RWPE2 (cell line): ENCODE measurements at regions not wholly inside any gene's neighbourhood (a gene's known extent, or its start where the extent isn't known, plus 50 kb on each side); places are given as distances from the start of the nearest gene placed in this dataset.
"Not testable (repeated sequence)": the region's sequence is repeated elsewhere in the genome, so short reads cannot be mapped to it uniquely, and the experiment has no call there.

Experiments used
- ATAC-seq: fragments of 200-7000 bp; cut with Tn5 transposase; 3 replicates; pipeline ENCODE4 v1.9.1; 2021; ENCODE audit warnings: low read depth
- DNase-seq: peaks from one replicate; pipeline ENCODE4 v3.0.0-alpha.2; 2020; ENCODE audit warnings: low spot score
- H3K27ac ChIP-seq: fragments of 450-650 bp; 2 replicates; pipeline ENCODE4 v1.5.1; 2017; ENCODE audit warnings: mild to moderate bottlenecking; ENCODE audit not compliant: poor library complexity, severe bottlenecking
- H3K27me3 ChIP-seq: fragments of 250-450 bp; sonication (Bioruptor Pico); 2 replicates; pipeline ENCODE4 v1.5.1; 2021; ENCODE audit warnings: mild to moderate bottlenecking, moderate library complexity; ENCODE audit not compliant: insufficient read depth, poor library complexity, severe bottlenecking
- H3K36me3 ChIP-seq: fragments of 250-450 bp; sonication (Bioruptor Pico); 2 replicates; pipeline ENCODE4 v1.5.1; 2020; ENCODE audit warnings: low read depth, mild to moderate bottlenecking, moderate library complexity
- H3K4me1 ChIP-seq: fragments of 250-450 bp; sonication (Bioruptor Pico); 2 replicates; pipeline ENCODE4 v1.5.1; 2021; ENCODE audit warnings: mild to moderate bottlenecking, moderate library complexity; ENCODE audit not compliant: insufficient read depth, poor library complexity, severe bottlenecking
- H3K4me3 ChIP-seq: fragments of 250-450 bp; sonication (Bioruptor Pico); 2 replicates; pipeline ENCODE4 v1.5.1; 2021; ENCODE audit warnings: mild to moderate bottlenecking, moderate library complexity; ENCODE audit not compliant: severe bottlenecking
- H3K9me3 ChIP-seq: fragments of 250-450 bp; sonication (Bioruptor Pico); 2 replicates; pipeline ENCODE4 v1.5.1; 2021; ENCODE audit warnings: mild to moderate bottlenecking, moderate library complexity; ENCODE audit not compliant: severe bottlenecking
- TF ChIP-seq, protein P1 (sequence below): fragments of 450-650 bp; IDR thresholded peaks from one replicate; pipeline ENCODE4 v1.5.1; 2017; ENCODE audit warnings: mild to moderate bottlenecking, moderate library complexity; ENCODE audit not compliant: poor library complexity, severe bottlenecking

DNA sequence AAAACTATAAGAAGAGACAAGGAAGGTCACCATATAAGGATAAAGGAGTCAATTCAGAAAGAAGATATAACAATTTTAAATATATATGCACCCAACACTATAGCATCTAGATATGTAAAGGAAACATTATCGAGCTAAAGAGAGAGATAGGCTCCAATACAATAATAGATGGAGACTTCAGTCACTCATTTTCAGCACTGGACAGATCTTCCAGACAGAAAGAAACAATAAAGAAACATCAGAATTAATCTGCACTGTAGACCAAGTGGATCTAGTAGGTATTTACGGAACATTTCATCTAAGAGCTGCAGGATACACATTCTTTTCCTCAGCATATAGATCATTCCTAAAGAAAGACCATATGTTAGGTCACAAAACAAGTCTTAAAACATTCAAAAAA is 463.5 kb downstream of the KCTD16 start:
- TF ChIP-seq, protein P1, sequence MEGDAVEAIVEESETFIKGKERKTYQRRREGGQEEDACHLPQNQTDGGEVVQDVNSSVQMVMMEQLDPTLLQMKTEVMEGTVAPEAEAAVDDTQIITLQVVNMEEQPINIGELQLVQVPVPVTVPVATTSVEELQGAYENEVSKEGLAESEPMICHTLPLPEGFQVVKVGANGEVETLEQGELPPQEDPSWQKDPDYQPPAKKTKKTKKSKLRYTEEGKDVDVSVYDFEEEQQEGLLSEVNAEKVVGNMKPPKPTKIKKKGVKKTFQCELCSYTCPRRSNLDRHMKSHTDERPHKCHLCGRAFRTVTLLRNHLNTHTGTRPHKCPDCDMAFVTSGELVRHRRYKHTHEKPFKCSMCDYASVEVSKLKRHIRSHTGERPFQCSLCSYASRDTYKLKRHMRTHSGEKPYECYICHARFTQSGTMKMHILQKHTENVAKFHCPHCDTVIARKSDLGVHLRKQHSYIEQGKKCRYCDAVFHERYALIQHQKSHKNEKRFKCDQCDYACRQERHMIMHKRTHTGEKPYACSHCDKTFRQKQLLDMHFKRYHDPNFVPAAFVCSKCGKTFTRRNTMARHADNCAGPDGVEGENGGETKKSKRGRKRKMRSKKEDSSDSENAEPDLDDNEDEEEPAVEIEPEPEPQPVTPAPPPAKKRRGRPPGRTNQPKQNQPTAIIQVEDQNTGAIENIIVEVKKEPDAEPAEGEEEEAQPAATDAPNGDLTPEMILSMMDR: no peak
- no peak for ATAC-seq
- Histone ChIP-seq H3K4me1 (no peaks in the 10 kb centered on the region), H3K27me3 (peaks cover 3% of the 10 kb centered on the region), H3K9me3 (peaks cover 5% of the 10 kb centered on the region), H3K27ac (no peak overlapping the region), H3K4me3 (no peak overlapping the region), H3K36me3 (no peaks in the 10 kb centered on the region)
- no peak for DNase-seq

DNA sequence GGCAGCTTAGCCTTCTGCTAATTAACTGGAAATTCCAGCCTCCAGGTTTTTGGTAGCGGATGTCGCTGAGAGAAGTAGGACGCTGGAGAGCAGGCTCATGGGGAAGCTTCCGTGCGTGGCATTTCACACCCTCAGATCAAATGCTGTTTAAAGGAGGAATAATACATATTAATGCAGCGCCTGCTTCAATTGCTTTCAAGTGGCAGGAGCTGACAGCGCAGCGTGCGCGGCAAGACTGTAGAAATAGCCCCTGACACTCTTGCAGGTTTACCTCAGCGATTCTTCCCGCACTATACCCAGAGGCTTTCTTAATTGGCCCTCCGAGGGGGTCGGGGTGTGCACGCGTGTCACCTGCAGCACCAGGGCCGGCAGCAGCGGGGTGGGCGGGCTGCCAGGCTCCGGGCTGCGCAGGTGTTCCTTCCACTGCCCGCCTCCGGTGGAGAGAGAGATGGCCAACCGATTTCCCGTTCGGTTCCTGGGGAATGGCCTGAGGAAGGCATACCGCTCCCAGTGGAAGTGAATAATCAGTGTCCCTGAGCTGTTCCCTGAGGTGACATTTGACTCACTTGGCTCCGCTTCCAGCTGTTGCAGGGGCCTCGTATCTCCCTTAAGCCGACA is 427.9 kb downstream of the KCTD16 start:
- no peaks in the 10 kb centered on the region for H3K9me3 ChIP-seq
- H3K36me3 ChIP-seq: no peaks in the 10 kb centered on the region
- DNase-seq (no peak), ATAC-seq (peak; percentile 61; the same call in 2 of the 3 replicates)
- no peak overlapping the region for H3K27ac ChIP-seq
- TF ChIP-seq, protein P1: no peak
- H3K27me3 ChIP-seq: peaks cover 11% of the 10 kb centered on the region
- no peaks in the 10 kb centered on the region for H3K4me1 ChIP-seq
- H3K4me3 ChIP-seq: no peak overlapping the region

DNA sequence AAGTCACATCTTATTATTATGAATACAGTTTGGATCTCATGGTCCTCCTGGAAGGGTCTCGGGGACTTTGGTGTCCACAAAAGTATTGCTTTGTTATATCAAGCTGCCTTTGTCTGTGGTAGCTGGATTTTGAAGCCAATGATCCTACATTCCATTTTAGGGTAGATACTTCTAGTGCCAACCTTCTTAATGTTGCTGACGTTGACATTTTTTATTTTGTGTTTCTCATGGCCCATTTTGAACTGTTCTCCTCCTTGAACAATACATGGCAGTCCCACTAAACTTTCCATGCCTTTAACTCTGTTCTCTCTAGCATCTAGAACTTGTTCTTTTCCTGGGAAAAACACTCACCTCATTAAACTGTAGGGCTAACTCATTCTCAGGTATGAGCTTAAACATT is 425.8 kb downstream of the KCTD16 start:
- TF ChIP-seq, protein P1: no peak
- no peak overlapping the region for H3K27ac ChIP-seq
- ATAC-seq: no peak

DNA sequence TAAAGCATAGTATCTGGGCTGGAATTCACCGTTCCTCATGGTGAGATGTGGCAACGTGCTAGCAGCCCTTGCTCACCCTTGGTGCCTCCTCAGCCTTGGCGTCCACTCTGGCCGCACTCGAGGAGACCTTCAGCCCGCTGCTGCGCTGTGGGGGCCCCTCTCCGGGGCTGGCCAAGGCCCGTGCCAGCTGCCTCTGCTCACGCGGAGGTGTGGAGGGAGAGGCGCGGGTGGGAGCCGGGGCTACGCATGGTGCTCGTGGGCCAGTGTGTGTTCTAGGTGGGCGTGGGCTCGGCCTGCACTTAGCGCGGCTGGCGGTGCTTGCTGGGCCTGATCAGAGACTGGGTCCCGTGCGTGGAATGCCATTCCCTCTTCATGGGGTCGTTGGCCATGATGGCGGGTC is 424.2 kb downstream of the KCTD16 start:
- TF ChIP-seq, protein P1: no peak
- Histone ChIP-seq H3K36me3 (no peaks in the 10 kb centered on the region), H3K9me3 (no peaks in the 10 kb centered on the region), H3K4me3 (no peak overlapping the region), H3K4me1 (no peaks in the 10 kb centered on the region), H3K27ac (no peak overlapping the region), H3K27me3 (peaks cover 5% of the 10 kb centered on the region)
- no peak for DNase-seq
- no peak for ATAC-seq

More for the DNA sequence above, 425.8 kb downstream of the KCTD16 start:
- Histone ChIP-seq H3K27me3 (peaks cover 9% of the 10 kb centered on the region), H3K4me1 (no peaks in the 10 kb centered on the region), H3K9me3 (no peaks in the 10 kb centered on the region), H3K36me3 (no peaks in the 10 kb centered on the region), H3K4me3 (no peak overlapping the region)
- no peak for DNase-seq

DNA sequence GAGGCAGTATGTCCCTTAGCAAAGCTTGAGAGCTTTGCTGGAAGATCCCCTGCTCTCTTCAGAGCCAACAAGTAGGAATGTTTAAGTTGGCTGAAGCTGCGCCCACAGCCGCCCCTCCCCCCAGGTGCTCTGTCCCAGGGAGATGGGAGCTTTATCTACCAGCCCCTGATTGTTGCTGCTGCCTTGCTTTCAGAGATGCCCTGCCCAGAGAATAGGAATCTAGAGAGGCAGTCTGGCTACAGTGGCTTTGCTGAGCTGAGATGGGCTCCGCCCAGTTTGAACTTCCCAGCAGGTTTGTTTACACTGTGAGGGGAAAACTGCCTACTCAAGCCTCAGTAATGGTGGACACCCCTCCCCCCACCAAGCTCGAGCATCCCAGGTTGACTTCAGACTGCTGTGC is 423.6 kb downstream of the KCTD16 start:
- not testable (repeated sequence) for ATAC-seq, H3K4me3 ChIP-seq, H3K4me1 ChIP-seq, DNase-seq, H3K36me3 ChIP-seq, H3K27ac ChIP-seq, H3K9me3 ChIP-seq, H3K27me3 ChIP-seq
